H1 (cell line): ENCODE measurements at regions not wholly inside any gene's neighbourhood (a gene's known extent, or its start where the extent isn't known, plus 50 kb on each side); places are given as distances from the start of the nearest gene placed in this dataset.

ENCODE experiments used
- CTCF ChIA-PET: fragments of 300-600 bp; sonication (Branson Sonifier 250); formaldehyde crosslinking; loops from one replicate; lab custom pipeline; 2021; ENCODE audit not compliant: partially characterized antibody; lab: Charles Lee
- POLR2A ChIA-PET: fragments of 300-600 bp; sonication (Branson Sonifier 250); formaldehyde crosslinking; loops from one replicate; lab custom pipeline; 2021; ENCODE audit warnings: inconsistent platforms; ENCODE audit not compliant: partially characterized antibody; lab: Charles Lee
- DNase-seq, 2 experiments: peaks; one replicate each; pipeline versions ENCODE4 v3.0.0 to v3.0.0-alpha.2; 2010 to 2022; ENCODE audit warnings: low spot score in 2 of 2, low read depth in 1 of 2, mixed read lengths in 1 of 2
- FAIRE-seq: peaks from 2 replicates; lab custom pipeline; 2011; peaks lifted over from hg19 to GRCh38; lab: Jason Lieb, UNC
- H2AFZ ChIP-seq: 2 replicates; pipeline ENCODE4 v1.8.1; 2012; ENCODE audit warnings: low read length, inconsistent platforms
- H2AK5ac ChIP-seq: 2 replicates; pipeline ENCODE4 v1.6.1; 2013; ENCODE audit warnings: low read depth, low read length
- H2BK120ac ChIP-seq: replicated peaks from 2 replicates; pipeline ENCODE3; 2013; ENCODE audit warnings: low read depth, low read length, inconsistent platforms
- H2BK12ac ChIP-seq: 2 replicates; pipeline ENCODE4 v1.6.1; 2013; ENCODE audit warnings: low read depth, low read length
- H2BK15ac ChIP-seq: 2 replicates; pipeline ENCODE4 v1.6.1; 2013; ENCODE audit warnings: low read length
- H2BK20ac ChIP-seq: 2 replicates; pipeline ENCODE4 v1.6.1; 2013; ENCODE audit warnings: low read length
- H2BK5ac ChIP-seq: 2 replicates; pipeline ENCODE4 v1.6.1; 2013; ENCODE audit warnings: low read depth, low read length
- H3K14ac ChIP-seq: 2 replicates; pipeline ENCODE4 v1.6.1; 2013; ENCODE audit warnings: inconsistent platforms; ENCODE audit not compliant: insufficient read length
- H3K18ac ChIP-seq: 2 replicates; pipeline ENCODE4 v1.6.1; 2013; ENCODE audit warnings: low read length; ENCODE audit errors: extremely low read depth
- H3K23ac ChIP-seq: 2 replicates; pipeline ENCODE4 v1.6.1; 2013; ENCODE audit warnings: inconsistent platforms; ENCODE audit not compliant: insufficient read length
- H3K23me2 ChIP-seq: 2 replicates; pipeline ENCODE4 v1.6.1; 2013; ENCODE audit warnings: low read depth, low read length
- H3K27ac ChIP-seq: 2 replicates; pipeline ENCODE4 v1.6.1; 2011; ENCODE audit warnings: low read depth, low read length, inconsistent platforms
- H3K27me3 ChIP-seq, 4 experiments: replicated peaks in 1 of 4; 1 replicate in 1 of 4; 2 replicates in 3 of 4; pipeline versions ENCODE4 v1.6.1 to v1.8.1; 2011 to 2013; ENCODE audit warnings: low read length in 3 of 4, mild to moderate bottlenecking in 3 of 4, inconsistent platforms in 2 of 4, mixed read lengths in 2 of 4, moderate library complexity in 1 of 4; ENCODE audit not compliant: control insufficient read depth in 3 of 4, insufficient read depth in 3 of 4; ENCODE audit errors: extremely low read depth in 1 of 4
- H3K36me3 ChIP-seq, 4 experiments: 2 replicates each; pipeline versions ENCODE4 v1.6.1 to v1.8.1; 2011 to 2013; ENCODE audit warnings: mild to moderate bottlenecking in 4 of 4, low read length in 3 of 4, moderate library complexity in 2 of 4, control low read depth in 1 of 4, inconsistent platforms in 1 of 4; ENCODE audit not compliant: insufficient read depth in 4 of 4, control insufficient read depth in 2 of 4
- H3K4ac ChIP-seq: replicated peaks from 2 replicates; pipeline ENCODE3; 2013; ENCODE audit warnings: low read length, low read depth, mixed read lengths, inconsistent platforms; ENCODE audit not compliant: insufficient read length
- H3K4me1 ChIP-seq, 4 experiments: replicated peaks in 1 of 4; 1 replicate in 1 of 4; 2 replicates in 3 of 4; pipeline versions ENCODE4 v1.6.1 to v1.8.1; 2011 to 2013; ENCODE audit warnings: low read length in 3 of 4, inconsistent platforms in 2 of 4, mixed read lengths in 1 of 4; ENCODE audit not compliant: insufficient read depth in 4 of 4, control insufficient read depth in 3 of 4
- H3K4me2 ChIP-seq, 2 experiments: 2 replicates each; pipeline versions ENCODE4 v1.6.1 to v1.8.1; 2011 to 2013; ENCODE audit warnings: low read depth in 2 of 2, low read length in 2 of 2, control low read depth in 1 of 2, inconsistent platforms in 1 of 2, mild to moderate bottlenecking in 1 of 2; ENCODE audit not compliant: insufficient read depth in 1 of 2
- H3K4me3 ChIP-seq, 4 experiments: fragments of 200-600, 300-600 bp in 1 of 4; sonication (generic), shearing (Covaris generic), sonication (Bioruptor Twin) in 1 of 4; 2 replicates each; pipeline versions ENCODE4 v1.5.1 to v1.8.1; 2011 to 2016; ENCODE audit warnings: low read length in 4 of 4, low read depth in 3 of 4, control low read depth in 2 of 4, inconsistent platforms in 2 of 4, mild to moderate bottlenecking in 2 of 4, mixed read lengths in 1 of 4, moderate library complexity in 1 of 4; ENCODE audit not compliant: insufficient read depth in 2 of 4; ENCODE audit errors: extremely low read depth in 1 of 4
- H3K56ac ChIP-seq: replicated peaks from 2 replicates; pipeline ENCODE3; 2013; ENCODE audit warnings: low read depth, mild to moderate bottlenecking, mixed read lengths, low read length, inconsistent platforms; ENCODE audit not compliant: insufficient read length
- H3K79me1 ChIP-seq: 2 replicates; pipeline ENCODE4 v1.6.1; 2013; ENCODE audit warnings: low read depth, low read length, control low read depth
- H3K79me2 ChIP-seq, 2 experiments: 2 replicates each; pipeline versions ENCODE4 v1.6.1 to v1.8.1; 2012 to 2013; ENCODE audit warnings: low read length in 2 of 2, mild to moderate bottlenecking in 2 of 2, inconsistent platforms in 1 of 2; ENCODE audit not compliant: insufficient read depth in 2 of 2, control insufficient read depth in 1 of 2
- H3K9ac ChIP-seq, 4 experiments: replicated peaks in 1 of 4; 1 replicate in 1 of 4; 2 replicates in 3 of 4; pipeline versions ENCODE4 v1.6.1 to v1.8.1; 2011 to 2013; ENCODE audit warnings: low read depth in 3 of 4, low read length in 3 of 4, control low read depth in 2 of 4, mild to moderate bottlenecking in 2 of 4, moderate library complexity in 2 of 4, inconsistent platforms in 1 of 4; ENCODE audit errors: extremely low read depth in 1 of 4
- H3K9me3 ChIP-seq, 2 experiments: 2 replicates each; pipeline versions ENCODE4 v1.6.1 to v1.8.1; 2012 to 2013; ENCODE audit warnings: mild to moderate bottlenecking in 2 of 2, moderate library complexity in 2 of 2, control low read depth in 1 of 2, inconsistent platforms in 1 of 2, low read depth in 1 of 2, low read length in 1 of 2, mixed read lengths in 1 of 2; ENCODE audit not compliant: insufficient read depth in 2 of 2
- H4K20me1 ChIP-seq, 2 experiments: replicated peaks in 1 of 2; 2 replicates each; pipeline versions ENCODE3 to v1.8.1; 2011 to 2013; ENCODE audit warnings: inconsistent platforms in 2 of 2, low read length in 2 of 2, mild to moderate bottlenecking in 1 of 2; ENCODE audit not compliant: insufficient read depth in 2 of 2, control insufficient read depth in 1 of 2
- H4K5ac ChIP-seq: 2 replicates; pipeline ENCODE4 v1.6.1; 2013; ENCODE audit warnings: low read length, low read depth, mixed read lengths, inconsistent platforms; ENCODE audit not compliant: insufficient read length
- H4K8ac ChIP-seq: 2 replicates; pipeline ENCODE4 v1.8.0; 2013; ENCODE audit warnings: mild to moderate bottlenecking, moderate library complexity, low read length, inconsistent platforms; ENCODE audit not compliant: insufficient read depth; ENCODE audit errors: extremely low read depth
- H4K91ac ChIP-seq: replicated peaks from 2 replicates; pipeline ENCODE3; 2013; ENCODE audit warnings: low read length, mixed read lengths, inconsistent platforms; ENCODE audit not compliant: insufficient read length
- HDAC6 ChIP-seq: IDR thresholded peaks from one replicate; pipeline ENCODE4 v1.7.1; 2012; ENCODE audit warnings: low read depth, mild to moderate bottlenecking, inconsistent platforms, low read length, moderate library complexity
- RXRA ChIP-seq: IDR thresholded peaks from 2 replicates; pipeline ENCODE4 v1.6.1; 2011; ENCODE audit warnings: low read depth, mild to moderate bottlenecking, low read length, moderate library complexity; ENCODE audit not compliant: insufficient read depth
- WGBS, 2 experiments: shearing (Covaris generic) in 1 of 2; methylation state at CpG; one replicate each; pipeline versions ENCODE4 v1.1.6 to v1.1.7; 2013 to 2015; ENCODE audit warnings: low lambda C conversion rate in 2 of 2, mixed read lengths in 2 of 2, inconsistent platforms in 1 of 2, low coverage in 1 of 2, missing lambda C conversion rate in 1 of 2; ENCODE audit not compliant: insufficient replicate concordance in 2 of 2, insufficient coverage in 1 of 2, insufficient read length in 1 of 2; ENCODE audit errors: extremely low coverage in 1 of 2, missing lambda C conversion rate in 1 of 2; 5-methylcytosine and 5-hydroxymethylcytosine counted together

DNA sequence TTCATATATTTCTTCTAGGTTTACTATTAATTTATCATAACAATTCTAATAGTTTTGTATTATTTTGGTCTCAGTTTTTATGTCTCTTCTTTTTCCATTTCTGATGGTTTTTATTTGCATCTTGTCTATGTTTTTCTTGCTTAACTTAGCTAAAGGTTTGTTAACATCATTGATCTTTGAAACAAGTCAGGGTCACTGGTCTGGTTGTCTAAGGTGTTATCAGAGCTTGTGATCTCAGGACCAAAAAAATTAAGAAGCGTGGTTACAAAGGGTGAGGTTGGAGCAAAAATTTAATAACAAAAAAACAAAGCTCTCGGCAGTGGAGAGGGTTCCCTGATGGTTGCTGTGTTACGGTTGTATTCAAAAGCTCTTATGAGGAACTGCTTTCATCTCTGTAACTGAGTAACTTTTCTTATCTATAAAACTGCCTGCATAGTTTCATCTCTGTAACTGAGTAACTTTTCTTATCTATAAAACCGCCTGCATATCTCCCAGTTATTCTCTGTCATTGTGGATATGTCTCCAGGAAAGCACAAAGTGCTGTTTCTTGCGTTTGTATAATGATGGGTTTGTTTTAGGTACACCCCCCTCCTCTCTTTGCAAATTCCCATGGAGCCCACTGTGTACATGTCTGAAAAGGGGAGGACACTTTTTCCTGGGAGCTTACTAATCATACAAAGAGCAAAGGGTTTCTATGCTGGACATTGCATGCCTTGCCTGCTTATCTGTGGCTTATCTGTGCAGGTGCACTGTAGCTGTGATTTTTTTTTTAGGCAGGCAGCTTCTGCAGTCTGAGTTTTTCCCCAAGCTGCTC lies 62.4 kb upstream of the UGT2B15 start:
- no peak overlapping the region for H4K8ac ChIP-seq
- H3K79me1 ChIP-seq: no peaks in the 10 kb centered on the region
- no peak overlapping the region for H2BK12ac ChIP-seq
- H3K4me1 ChIP-seq: no peaks in the 10 kb centered on the region
- no peak overlapping the region for H3K4ac ChIP-seq
- no peak overlapping the region for H2BK20ac ChIP-seq
- no peaks in the 10 kb centered on the region for H3K27me3 ChIP-seq
- no peak overlapping the region for H3K18ac ChIP-seq
- no peaks in the 10 kb centered on the region for H3K36me3 ChIP-seq
- H3K79me2 ChIP-seq: no peaks in the 10 kb centered on the region
- H3K9me3 ChIP-seq: peaks cover 0 to 3% of the 10 kb centered on the region in 2 experiments; a peak in 1 of 4 replicates
- no peak overlapping the region for H4K91ac ChIP-seq
- no peak overlapping the region for H3K23ac ChIP-seq
- H3K9ac ChIP-seq: no peak overlapping the region
- H4K20me1 ChIP-seq: no peaks in the 10 kb centered on the region
- H3K56ac ChIP-seq: no peak overlapping the region
- WGBS, 2 experiments: 84% methylated on average over 5 of the region's 5 CpGs; no CpG with 5 or more reads in 1 of the 2 experiments
- TF ChIP-seq HDAC6 (no peak), RXRA (no peak)
- H2BK120ac ChIP-seq: no peak overlapping the region
- H2AFZ ChIP-seq: no peak overlapping the region
- H3K4me3 ChIP-seq: no peak overlapping the region
- H2BK5ac ChIP-seq: no peak overlapping the region
- H3K23me2 ChIP-seq: no peaks in the 10 kb centered on the region
- H3K4me2 ChIP-seq: no peak overlapping the region
- H2BK15ac ChIP-seq: no peak overlapping the region
- POLR2A ChIA-PET: no interaction called here
- CTCF ChIA-PET: interaction anchor here (0.6 to 1.0 kb wide), 2 partner anchors 19 to 754 kb away, joined by 3 read pairs; no protein-coding TSS in a partner anchor
- H3K14ac ChIP-seq: no peak overlapping the region
- H2AK5ac ChIP-seq: no peak overlapping the region
- H3K27ac ChIP-seq: no peak overlapping the region
- no peak overlapping the region for H4K5ac ChIP-seq
- DNase-seq: no peak
- FAIRE-seq: no peak
